Ovary (tissue), 7 donors: ENCODE measurements at regions not wholly inside any gene's neighbourhood (a gene's known extent, or its start where the extent isn't known, plus 50 kb on each side); places are given as distances from the start of the nearest gene placed in this dataset.

Source experiments
- DNase-seq, 5 donors: peaks; one replicate each; pipeline ENCODE4 v3.0.0-alpha.2; 2019 to 2020
- H3K27ac ChIP-seq, 2 donors: fragments of 200-600 bp; one replicate each; pipeline versions ENCODE4 v1.5.1 to v1.8.0; 2019 to 2022
- H3K27me3 ChIP-seq: fragments of 200-600 bp; one replicate; pipeline ENCODE4 v1.8.0; 2022
- H3K36me3 ChIP-seq: fragments of 200-600 bp; sonication (generic); one replicate; pipeline ENCODE4 v1.5.1; 2019
- H3K4me1 ChIP-seq: one replicate; pipeline ENCODE4 v1.8.1; 2013; ENCODE audit warnings: mild to moderate bottlenecking, moderate library complexity; ENCODE audit not compliant: insufficient read depth
- H3K4me3 ChIP-seq: fragments of 200-600 bp; sonication (generic); one replicate; pipeline ENCODE4 v1.5.1; 2017
- H3K9me3 ChIP-seq, 2 donors: fragments of 200-600 bp in 1 of 2; sonication (generic) in 1 of 2; one replicate each; pipeline versions ENCODE4 v1.5.1 to v1.8.1; 2013 to 2019; ENCODE audit warnings: mild to moderate bottlenecking in 1 of 2, moderate library complexity in 1 of 2
- EP300 ChIP-seq: sonication (generic); formaldehyde crosslinking; IDR thresholded peaks from one replicate; pipeline ENCODE4 v1.6.1; 2017; ENCODE audit warnings: antibody characterized with exemption
- POLR2A ChIP-seq: fragments of 450-650 bp; IDR thresholded peaks from one replicate; pipeline ENCODE4 v1.6.1; 2017; ENCODE audit warnings: antibody characterized with exemption, mild to moderate bottlenecking, moderate library complexity
- WGBS, 3 donors: extraction: QIAGEN DNeasy Blood & Tissue Kit in 1 of 3; methylation state at CpG; one replicate each; pipeline versions ENCODE4 v1.1.5 to v1.1.7; 2013 to 2017; 5-methylcytosine and 5-hydroxymethylcytosine counted together
- intact Hi-C, 4 donors: fragments of 100-400 bp; cut with DNase I; formaldehyde crosslinking; loops; one replicate each; pipeline versions ENCODE4 v1.11.0 to v1.15.1; 2022 to 2023
- TF ChIP-seq, protein P1 (sequence below), 3 donors: fragments of 450-650 bp in 2 of 3; fragments of 200-600 bp in 1 of 3; IDR thresholded peaks; one replicate each; pipeline versions ENCODE4 v1.5.1 to v1.8.0; 2016 to 2022; ENCODE audit warnings: antibody characterized with exemption in 3 of 3, mild to moderate bottlenecking in 1 of 3
- donor health status: DM: no; HTN: no; CAD: no; lungs with moderate emphysema.
- donor health status: DM: no; HTN: no; CAD: no.
- donor health status: Bipolar disorder and iron deficiency.
- donor health status: DM: no; HTN: no; CAD: no.
- donor health status: DM: yes; HTN: yes; CAD: no.

- H3K4me3 ChIP-seq: no peak overlapping the region
- H3K36me3 ChIP-seq: no peaks in the 10 kb centered on the region
- H3K27me3 ChIP-seq: no peaks in the 10 kb centered on the region
- DNase-seq: no peak
- WGBS, 3 donors: 31 to 57% (median 36%) methylated on average over 1 of the region's 1 CpG
- no peaks in the 10 kb centered on the region for H3K9me3 ChIP-seq
- no peaks in the 10 kb centered on the region for H3K4me1 ChIP-seq
- no peak overlapping the region for H3K27ac ChIP-seq
- intact Hi-C loops: no loop called here
- TF ChIP-seq, protein P1, sequence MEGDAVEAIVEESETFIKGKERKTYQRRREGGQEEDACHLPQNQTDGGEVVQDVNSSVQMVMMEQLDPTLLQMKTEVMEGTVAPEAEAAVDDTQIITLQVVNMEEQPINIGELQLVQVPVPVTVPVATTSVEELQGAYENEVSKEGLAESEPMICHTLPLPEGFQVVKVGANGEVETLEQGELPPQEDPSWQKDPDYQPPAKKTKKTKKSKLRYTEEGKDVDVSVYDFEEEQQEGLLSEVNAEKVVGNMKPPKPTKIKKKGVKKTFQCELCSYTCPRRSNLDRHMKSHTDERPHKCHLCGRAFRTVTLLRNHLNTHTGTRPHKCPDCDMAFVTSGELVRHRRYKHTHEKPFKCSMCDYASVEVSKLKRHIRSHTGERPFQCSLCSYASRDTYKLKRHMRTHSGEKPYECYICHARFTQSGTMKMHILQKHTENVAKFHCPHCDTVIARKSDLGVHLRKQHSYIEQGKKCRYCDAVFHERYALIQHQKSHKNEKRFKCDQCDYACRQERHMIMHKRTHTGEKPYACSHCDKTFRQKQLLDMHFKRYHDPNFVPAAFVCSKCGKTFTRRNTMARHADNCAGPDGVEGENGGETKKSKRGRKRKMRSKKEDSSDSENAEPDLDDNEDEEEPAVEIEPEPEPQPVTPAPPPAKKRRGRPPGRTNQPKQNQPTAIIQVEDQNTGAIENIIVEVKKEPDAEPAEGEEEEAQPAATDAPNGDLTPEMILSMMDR (IDR thresholded peaks at IDR 0.05): no peak
- TF ChIP-seq POLR2A (no peak), EP300 (no peak)
These were observed 87.6 kb downstream of the CARTPT start for GRCh38 chr5:71806711-71807110.

GRCh38 chr5:71807909-71808308 lies 88.8 kb downstream of the CARTPT start:
- H3K4me3 ChIP-seq: no peak overlapping the region
- 47 to 78% (median 66%) methylated on average over 4 of the region's 4 CpGs for WGBS, 3 donors
- no peak overlapping the region for H3K27ac ChIP-seq
- intact Hi-C loops: no loop called here
- no peak for DNase-seq
- H3K9me3 ChIP-seq: no peaks in the 10 kb centered on the region
- H3K36me3 ChIP-seq: no peaks in the 10 kb centered on the region
- TF ChIP-seq, protein P1 (IDR thresholded peaks at IDR 0.05): no peak
- TF ChIP-seq EP300: no peak
- no peaks in the 10 kb centered on the region for H3K27me3 ChIP-seq
- no peaks in the 10 kb centered on the region for H3K4me1 ChIP-seq

GRCh38 chr5:71809446-71809845 lies 90.4 kb downstream of the CARTPT start:
- Histone ChIP-seq H3K36me3 (no peaks in the 10 kb centered on the region), H3K9me3 (no peaks in the 10 kb centered on the region), H3K27me3 (no peaks in the 10 kb centered on the region), H3K4me3 (no peak overlapping the region), H3K27ac (no peak overlapping the region), H3K4me1 (no peaks in the 10 kb centered on the region)
- DNase-seq: no peak
- intact Hi-C loops: no loop called here
- TF ChIP-seq POLR2A: no peak
- TF ChIP-seq, protein P1 (IDR thresholded peaks at IDR 0.05): no peak
- TF ChIP-seq EP300: no peak
- 11 to 25% (median 19%) methylated on average over 2 of the region's 2 CpGs for WGBS, 3 donors

GRCh38 chr5:71810023-71810422 lies 90.9 kb downstream of the CARTPT start:
- H3K4me1 ChIP-seq: no peaks in the 10 kb centered on the region

More at GRCh38 chr5:71810023-71810422, 90.9 kb downstream of the CARTPT start:
- 71 to 81% (median 79%) methylated on average over 9 of the region's 9 CpGs for WGBS, 3 donors
- Histone ChIP-seq H3K36me3 (no peaks in the 10 kb centered on the region), H3K27ac (no peak overlapping the region), H3K27me3 (no peaks in the 10 kb centered on the region), H3K4me3 (no peak overlapping the region), H3K9me3 (no peaks in the 10 kb centered on the region)
- no peak for DNase-seq
- intact Hi-C loops: no loop called here
- TF ChIP-seq, protein P1 (IDR thresholded peaks at IDR 0.05): no peak
- TF ChIP-seq EP300: no peak
- no peak for TF ChIP-seq POLR2A
